GM19395 (cell line): ENCODE measurements at regions not wholly inside any gene's neighbourhood (a gene's known extent, or its start where the extent isn't known, plus 50 kb on each side); places are given as distances from the start of the nearest gene placed in this dataset.
"Not testable (repeated sequence)": the region's sequence is repeated elsewhere in the genome, so short reads cannot be mapped to it uniquely, and the experiment has no call there.

Experiments used
- ATAC-seq: cut with Tn5 transposase; IDR thresholded peaks from one replicate; pipeline ENCODE4 v1.9.1; 2021; ENCODE audit warnings: mild to moderate bottlenecking, moderate library complexity; ENCODE audit not compliant: unreplicated experiment

- ATAC-seq: no peak
These were observed 162.1 kb upstream of the FOXK1 start for GRCh38 chr7:4519819-4520520.

- no peak for ATAC-seq
These were observed 158.9 kb upstream of the FOXK1 start for GRCh38 chr7:4523219-4523618.

- ATAC-seq: no peak
These were observed 158.2 kb upstream of the FOXK1 start for GRCh38 chr7:4523873-4524272.

GRCh38 chr7:4525884-4526283 lies 156.2 kb upstream of the FOXK1 start:
- ATAC-seq: no peak

- ATAC-seq: no peak
These were observed 154.0 kb upstream of the FOXK1 start for GRCh38 chr7:4527988-4528636.

- no peak for ATAC-seq
These were observed 150.9 kb upstream of the FOXK1 start for GRCh38 chr7:4531236-4531635.

GRCh38 chr7:4533339-4533738 lies 148.8 kb upstream of the FOXK1 start:
- ATAC-seq: not testable (repeated sequence)

- ATAC-seq: no peak
These were observed 132.4 kb upstream of the FOXK1 start for GRCh38 chr7:4549681-4550080.

- ATAC-seq: no peak
These were observed 132.0 kb upstream of the FOXK1 start for GRCh38 chr7:4550117-4550516.

- ATAC-seq: no peak
These were observed 129.1 kb upstream of the FOXK1 start for GRCh38 chr7:4552985-4553384.

- ATAC-seq: no peak
These were observed 125.0 kb upstream of the FOXK1 start for GRCh38 chr7:4556868-4557793.

- ATAC-seq: no peak
These were observed 120.3 kb upstream of the FOXK1 start for GRCh38 chr7:4561795-4562194.

- no peak for ATAC-seq
These were observed 115.4 kb upstream of the FOXK1 start for GRCh38 chr7:4566714-4567113.

- no peak for ATAC-seq
These were observed 107.2 kb upstream of the FOXK1 start for GRCh38 chr7:4574851-4575250.

- no peak for ATAC-seq
These were observed 106.8 kb upstream of the FOXK1 start for GRCh38 chr7:4575254-4575653.

- ATAC-seq: no peak
These were observed 78.9 kb upstream of the FOXK1 start for GRCh38 chr7:4602905-4603842.

GRCh38 chr7:4603843-4604231 lies 78.3 kb upstream of the FOXK1 start:
- no peak for ATAC-seq

- no peak for ATAC-seq
These were observed 77.6 kb upstream of the FOXK1 start for GRCh38 chr7:4604456-4604940.

GRCh38 chr7:4606797-4607196 lies 75.3 kb upstream of the FOXK1 start:
- no peak for ATAC-seq

GRCh38 chr7:4607311-4607729 lies 74.8 kb upstream of the FOXK1 start:
- ATAC-seq: no peak
